ENCODE measurements at regions not wholly inside any gene's neighbourhood (a gene's known extent, or its start where the extent isn't known, plus 50 kb on each side); places are given as distances from the start of the nearest gene placed in this dataset.
"Not testable (repeated sequence)": the region's sequence is repeated elsewhere in the genome, so short reads cannot be mapped to it uniquely, and the experiment has no call there.

GRCh38 chr2:90079374-90079773 is 1387.9 kb downstream of the RPIA start:
- no peak for DNase-seq

DNA sequence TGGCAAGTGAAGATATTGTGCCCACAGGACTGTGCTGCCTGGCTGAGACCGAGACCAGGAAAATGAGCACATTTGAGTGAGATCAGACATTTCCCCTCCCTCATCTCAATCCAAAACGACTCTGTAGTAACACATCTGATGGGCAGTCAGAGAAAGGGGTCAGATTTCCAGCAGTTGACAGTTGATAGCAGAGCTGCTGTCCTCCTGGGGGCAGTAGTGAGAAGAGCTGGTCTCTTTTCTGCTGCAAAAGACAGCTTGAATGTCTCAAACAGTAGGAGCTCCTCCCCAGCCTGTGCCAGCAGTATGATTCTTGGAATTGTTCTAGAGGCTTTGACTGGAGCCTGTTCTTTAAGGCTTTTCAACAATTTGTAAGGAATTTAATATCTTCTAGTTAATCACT is 1396.3 kb downstream of the RPIA start:
- not testable (repeated sequence) for DNase-seq

- DNase-seq: not testable (repeated sequence)
Observed at GRCh38 chr2:90093571-90094270, 1402.2 kb downstream of the RPIA start.

DNA sequence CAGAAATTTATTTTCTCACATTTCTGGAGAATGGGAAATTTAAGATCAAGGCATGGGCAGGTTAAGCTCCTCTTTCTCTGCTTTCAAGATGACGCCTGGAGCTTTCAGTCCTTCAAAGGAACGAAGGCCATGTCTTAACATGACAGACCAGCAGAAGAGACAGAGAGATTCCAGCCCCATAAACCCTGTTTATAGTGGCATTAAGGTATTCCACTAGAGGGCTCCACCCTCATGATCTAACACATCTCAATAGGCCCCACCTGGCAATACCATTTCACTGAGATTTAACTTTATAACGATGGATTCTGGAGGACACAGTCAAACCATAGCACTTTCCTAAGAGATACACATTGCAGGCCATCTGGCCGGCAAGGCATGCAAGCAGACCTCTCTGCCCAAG is 1406.1 kb downstream of the RPIA start:
- DNase-seq: not testable (repeated sequence)

DNA sequence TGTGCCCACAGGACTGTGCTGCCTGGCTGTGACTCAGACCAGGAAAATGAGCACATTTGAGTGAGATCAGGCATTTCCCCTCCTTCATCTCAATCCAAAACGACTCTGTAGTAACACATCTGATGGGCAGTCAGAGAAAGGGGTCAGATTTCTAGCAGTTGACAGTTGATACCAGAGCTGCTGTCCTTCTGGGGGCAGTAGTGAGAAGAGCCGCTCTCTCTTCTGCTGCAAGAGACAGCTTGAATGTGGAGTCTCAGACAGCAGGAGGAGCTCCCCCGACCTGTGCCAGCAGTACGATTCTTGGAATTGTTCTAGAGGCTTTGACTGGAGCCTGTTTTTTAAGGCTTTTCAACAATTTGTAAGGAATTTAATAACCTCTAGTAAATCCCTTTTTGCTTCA is 1413.7 kb downstream of the RPIA start:
- DNase-seq: not testable (repeated sequence)

GRCh38 chr2:90123409-90123808 is 1431.9 kb downstream of the RPIA start:
- not testable (repeated sequence) for DNase-seq

GRCh38 chr2:90139046-90139445 is 1447.6 kb downstream of the RPIA start:
- DNase-seq: not testable (repeated sequence)

- DNase-seq: not testable (repeated sequence)
Observed at GRCh38 chr2:90141558-90141957, 1450.1 kb downstream of the RPIA start.

GRCh38 chr2:90151805-90152204 is 1460.3 kb downstream of the RPIA start:
- not testable (repeated sequence) for DNase-seq

DNA sequence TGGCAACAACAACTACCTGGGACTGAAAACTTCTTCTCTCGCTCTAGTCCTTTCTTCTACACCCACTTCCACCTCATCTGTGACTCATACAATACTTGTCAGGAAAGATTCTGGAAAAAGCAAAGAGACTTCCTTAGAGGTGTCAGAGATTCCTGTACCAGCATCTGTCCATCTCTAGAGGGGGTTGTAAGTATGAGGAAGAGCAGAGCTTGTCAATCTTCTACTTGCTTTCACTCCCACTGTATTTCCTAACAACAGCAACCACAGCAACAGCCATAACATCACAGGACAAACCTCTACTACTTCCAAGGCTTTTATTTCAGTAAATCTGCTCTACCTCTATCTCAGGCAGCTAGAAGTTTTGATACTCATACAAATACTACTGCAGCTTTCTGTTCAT is 1479.5 kb downstream of the RPIA start:
- not testable (repeated sequence) for DNase-seq

DNA sequence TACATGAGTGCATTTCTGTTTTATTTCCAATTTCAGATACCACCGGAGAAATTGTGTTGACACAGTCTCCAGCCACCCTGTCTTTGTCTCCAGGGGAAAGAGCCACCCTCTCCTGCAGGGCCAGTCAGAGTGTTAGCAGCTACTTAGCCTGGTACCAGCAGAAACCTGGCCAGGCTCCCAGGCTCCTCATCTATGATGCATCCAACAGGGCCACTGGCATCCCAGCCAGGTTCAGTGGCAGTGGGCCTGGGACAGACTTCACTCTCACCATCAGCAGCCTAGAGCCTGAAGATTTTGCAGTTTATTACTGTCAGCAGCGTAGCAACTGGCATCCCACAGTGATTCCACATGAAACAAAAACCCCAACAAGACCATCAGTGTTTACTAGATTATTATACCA is 1481.6 kb downstream of the RPIA start:
- DNase-seq: not testable (repeated sequence)

- DNase-seq: not testable (repeated sequence)
Observed at GRCh38 chr2:90179591-90179990, 1488.1 kb downstream of the RPIA start.

- DNase-seq: peak; percentile 1
Observed at GRCh38 chr2:90207454-90208058, 1516.1 kb downstream of the RPIA start.

DNA sequence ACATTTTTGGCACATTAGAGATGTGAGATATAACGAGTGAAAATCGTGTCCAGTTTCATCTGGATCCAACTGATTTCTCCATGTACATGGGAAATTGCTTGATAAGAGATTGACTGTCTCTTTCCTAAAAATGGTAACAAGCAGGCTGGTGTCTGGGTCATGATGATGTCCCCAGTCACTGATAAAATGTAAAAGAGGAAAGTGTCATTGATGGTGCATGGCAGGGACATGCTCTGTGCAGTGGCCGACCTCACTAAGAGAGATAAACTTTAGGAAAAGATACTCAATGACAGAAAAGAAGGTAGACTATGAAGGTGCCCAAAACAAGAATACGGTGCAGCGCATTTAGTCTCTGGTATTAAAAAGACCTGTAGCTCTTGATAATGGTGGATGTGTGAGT is 1517.5 kb downstream of the RPIA start:
- DNase-seq: no peak

DNA sequence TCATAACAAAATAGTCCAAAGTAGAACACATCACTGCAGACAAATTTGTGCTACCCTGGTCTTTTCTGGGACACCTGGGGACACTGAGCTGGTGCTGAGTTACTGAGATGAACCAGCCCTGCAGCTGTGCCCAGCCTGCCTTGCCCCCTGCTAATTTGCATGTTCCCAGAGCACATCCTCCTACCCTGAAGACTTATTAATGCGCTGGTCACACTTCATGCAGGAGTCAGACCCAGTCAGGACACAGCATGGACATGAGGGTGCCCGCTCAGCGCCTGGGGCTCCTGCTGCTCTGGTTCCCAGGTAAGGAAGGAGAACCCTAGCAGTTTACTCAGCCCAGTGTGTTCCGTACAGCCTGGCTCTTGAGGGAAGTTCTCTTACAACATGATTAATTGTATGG is 1518.3 kb downstream of the RPIA start:
- no peak for DNase-seq

DNA sequence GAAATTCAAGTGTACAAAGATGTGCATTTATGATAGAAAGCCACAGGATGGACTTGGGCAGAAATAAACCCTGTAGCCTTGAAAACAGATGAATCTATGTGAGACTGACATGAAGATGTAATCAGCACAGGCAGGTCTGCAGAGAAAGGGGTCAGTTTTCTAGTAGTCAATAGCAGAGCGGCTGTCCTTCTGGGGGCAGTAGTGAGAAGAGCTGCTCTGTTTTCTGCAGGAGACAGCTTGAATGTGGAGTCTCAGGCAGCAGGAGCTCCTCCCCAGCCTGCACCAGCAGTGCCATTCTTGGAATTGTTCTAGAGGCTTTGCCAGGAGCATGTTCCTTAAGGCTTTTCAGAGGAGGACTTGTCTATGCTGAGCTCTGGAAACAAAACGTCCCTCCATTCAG is 1524.4 kb downstream of the RPIA start:
- not testable (repeated sequence) for DNase-seq

DNA sequence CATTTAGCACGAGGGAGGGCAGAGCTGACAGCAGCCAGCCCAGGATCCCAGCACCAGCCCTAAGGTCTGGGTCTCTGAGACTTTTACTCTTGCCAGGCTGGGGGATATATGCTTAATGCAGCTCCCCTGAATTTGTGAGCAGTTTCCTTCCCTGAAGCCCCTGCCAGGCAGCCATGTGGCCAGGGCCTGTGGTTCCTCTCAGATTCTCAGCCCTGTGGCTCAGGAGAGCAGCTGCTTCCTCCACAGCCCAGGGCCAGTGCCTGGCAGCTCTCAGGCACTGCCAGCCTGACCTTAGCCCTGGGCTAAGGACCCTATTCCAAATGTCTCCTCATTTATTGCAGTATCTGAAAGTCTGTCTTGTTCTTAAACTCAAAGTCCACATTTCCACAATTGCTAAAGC is 1525.3 kb downstream of the RPIA start:
- DNase-seq: not testable (repeated sequence)

DNA sequence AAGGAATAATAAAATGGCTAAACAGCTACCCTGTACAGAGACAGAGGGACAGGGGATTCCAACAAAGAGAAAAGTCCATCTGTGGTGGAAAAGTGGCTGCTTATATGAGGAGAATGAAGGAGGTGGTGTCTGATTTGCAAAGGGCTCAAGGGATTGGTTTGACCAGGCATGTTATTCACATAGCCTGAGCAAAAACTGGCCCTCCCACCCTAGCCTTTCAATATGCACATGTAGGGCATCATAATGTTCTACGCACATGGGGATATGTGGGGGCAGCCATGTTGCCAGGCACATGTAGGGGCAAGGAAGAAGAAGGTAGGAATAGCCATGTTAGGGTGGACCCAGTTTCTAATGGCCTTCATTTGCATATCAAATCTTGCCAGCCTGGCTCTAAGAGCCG is 1527.1 kb downstream of the RPIA start:
- not testable (repeated sequence) for DNase-seq

- not testable (repeated sequence) for DNase-seq
Observed at GRCh38 chr2:90220623-90221299, 1529.3 kb downstream of the RPIA start.

GRCh38 chr2:90221300-90221651 is 1529.8 kb downstream of the RPIA start:
- no peak for DNase-seq

DNA sequence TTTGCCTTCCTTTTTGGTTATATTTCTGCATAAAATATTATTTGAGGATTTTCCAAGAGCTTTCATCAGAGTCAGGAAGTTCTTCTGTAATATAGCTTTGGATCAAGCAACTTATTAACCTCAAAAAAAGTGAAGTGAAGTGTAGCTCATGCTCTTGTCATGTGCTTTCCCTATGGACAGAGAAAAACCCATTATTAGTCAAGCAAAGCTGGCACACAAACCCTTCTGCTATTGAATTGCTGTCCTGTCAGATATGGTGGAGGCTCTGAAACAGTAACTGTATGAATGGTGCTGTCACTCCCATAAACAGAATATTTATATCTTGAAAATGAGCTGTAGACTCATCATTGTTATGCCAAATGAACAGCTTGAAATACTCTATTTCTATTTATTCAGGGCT is 1533.3 kb downstream of the RPIA start:
- DNase-seq: not testable (repeated sequence)

DNA sequence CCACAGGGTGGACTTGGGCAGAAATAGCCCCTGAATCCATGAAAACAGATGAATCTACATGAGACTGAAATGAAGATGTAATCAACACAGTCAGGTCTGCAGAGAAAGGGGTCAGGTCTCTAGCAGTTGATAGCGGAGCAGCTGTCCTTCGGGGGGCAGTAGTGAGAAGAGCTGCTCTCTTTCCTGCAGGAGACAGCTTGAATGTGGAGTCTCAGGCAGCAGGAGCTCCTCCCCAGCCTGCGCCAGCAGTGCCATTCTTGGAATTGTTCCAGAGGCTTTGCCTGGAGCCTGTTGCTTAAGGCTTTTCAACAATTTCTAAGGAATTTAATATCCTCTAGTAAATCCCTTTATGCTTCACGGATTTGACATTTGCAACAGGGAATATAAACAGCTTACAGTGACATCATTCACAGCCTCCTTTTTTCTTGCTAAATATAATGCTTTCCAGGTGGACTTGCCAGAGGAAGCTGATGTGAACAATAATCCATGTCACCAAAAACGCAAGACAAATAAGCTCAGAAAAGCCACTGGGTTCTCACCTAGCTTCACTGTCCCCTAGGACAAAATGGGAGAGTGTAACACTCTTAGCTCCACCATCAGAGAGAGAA is 1535.1 kb downstream of the RPIA start:
- not testable (repeated sequence) for DNase-seq

DNA sequence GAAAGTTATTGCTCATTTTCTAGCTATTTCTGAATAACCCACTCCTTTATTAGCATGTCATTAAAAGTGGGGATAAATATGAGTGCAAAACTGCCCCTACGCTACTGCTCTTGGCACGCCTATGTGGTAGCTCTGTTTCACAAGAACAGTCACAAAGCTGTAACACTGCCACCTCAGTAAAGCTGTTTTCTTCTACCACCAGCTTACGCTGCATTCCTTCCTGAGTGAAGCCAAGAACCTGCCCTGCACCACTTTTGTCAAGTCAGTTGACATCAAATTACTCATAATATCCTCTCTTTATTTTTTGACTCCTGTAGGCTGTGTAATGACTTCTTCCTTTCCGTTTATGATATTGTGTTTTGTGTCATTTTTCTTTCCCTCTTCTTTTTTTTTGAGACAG is 1539.7 kb downstream of the RPIA start:
- DNase-seq: not testable (repeated sequence)

Measured in fibroblast of skin of scalp (primary cell).